ENCODE measurements at regions not wholly inside any gene's neighbourhood (a gene's known extent, or its start where the extent isn't known, plus 50 kb on each side); places are given as distances from the start of the nearest gene placed in this dataset.

DNA sequence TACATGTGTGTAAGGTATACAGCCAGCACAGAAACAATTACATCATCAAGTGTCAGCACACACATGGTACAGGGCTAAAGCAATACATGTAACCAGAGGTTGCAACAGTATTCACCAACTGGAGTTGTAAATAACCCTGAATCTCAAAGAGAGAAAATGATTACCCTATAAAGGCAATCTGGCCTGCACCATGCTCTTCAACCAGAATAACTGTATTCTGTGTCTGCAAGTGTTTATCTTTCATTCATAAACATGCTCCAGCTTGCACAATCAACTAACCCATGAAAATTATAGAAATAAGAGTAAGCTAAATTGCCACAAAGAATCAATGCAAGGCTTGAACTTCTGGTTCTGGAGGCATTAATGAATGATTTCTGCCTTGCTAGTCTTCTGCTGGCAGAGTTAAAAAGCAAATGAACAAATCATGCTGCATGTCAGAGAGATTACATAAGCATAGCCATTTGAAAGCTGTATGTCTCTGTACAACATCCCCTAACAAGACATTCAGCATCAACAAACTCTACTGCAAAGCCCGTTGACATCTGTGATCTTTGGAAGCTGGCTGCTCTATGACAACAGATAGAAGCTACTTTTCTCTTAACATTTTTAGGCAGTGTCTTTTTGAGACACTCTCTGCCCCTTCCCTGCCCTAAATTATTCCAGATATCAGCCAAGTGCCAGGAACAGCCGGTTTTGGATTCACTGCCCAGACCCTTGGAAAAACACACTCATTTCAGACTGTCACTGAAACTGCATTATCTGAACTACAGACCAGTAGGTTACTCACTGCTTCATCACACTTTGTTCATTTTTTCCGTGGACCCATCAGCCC is 871.0 kb downstream of the OTOL1 start:
- TF ChIP-seq BRF1 (IDR thresholded peaks at IDR 0.05; ENCODE audit: borderline replicate concordance, extremely low read depth, insufficient read length), result no peak
- TF ChIP-seq ATF1 (CRISPR knock-in tag; IDR thresholded peaks at IDR 0.05), result no peak
- no peak for TF ChIP-seq ATF1 (tag; IDR thresholded peaks at IDR 0.05)
- TF ChIP-seq FOXM1 (IDR thresholded peaks at IDR 0.05; ENCODE audit: low read depth), result no peak
- TF ChIP-seq FOXM1 (CRISPR knock-in tag; IDR thresholded peaks at IDR 0.05; ENCODE audit: low read depth), result no peak
- no peak for TF ChIP-seq KLF13 (tag; IDR thresholded peaks at IDR 0.05; ENCODE audit: borderline replicate concordance, low read depth)
- TF ChIP-seq ZFX (CRISPR knock-in tag; IDR thresholded peaks at IDR 0.05), result no peak
- TF ChIP-seq, protein P1, sequence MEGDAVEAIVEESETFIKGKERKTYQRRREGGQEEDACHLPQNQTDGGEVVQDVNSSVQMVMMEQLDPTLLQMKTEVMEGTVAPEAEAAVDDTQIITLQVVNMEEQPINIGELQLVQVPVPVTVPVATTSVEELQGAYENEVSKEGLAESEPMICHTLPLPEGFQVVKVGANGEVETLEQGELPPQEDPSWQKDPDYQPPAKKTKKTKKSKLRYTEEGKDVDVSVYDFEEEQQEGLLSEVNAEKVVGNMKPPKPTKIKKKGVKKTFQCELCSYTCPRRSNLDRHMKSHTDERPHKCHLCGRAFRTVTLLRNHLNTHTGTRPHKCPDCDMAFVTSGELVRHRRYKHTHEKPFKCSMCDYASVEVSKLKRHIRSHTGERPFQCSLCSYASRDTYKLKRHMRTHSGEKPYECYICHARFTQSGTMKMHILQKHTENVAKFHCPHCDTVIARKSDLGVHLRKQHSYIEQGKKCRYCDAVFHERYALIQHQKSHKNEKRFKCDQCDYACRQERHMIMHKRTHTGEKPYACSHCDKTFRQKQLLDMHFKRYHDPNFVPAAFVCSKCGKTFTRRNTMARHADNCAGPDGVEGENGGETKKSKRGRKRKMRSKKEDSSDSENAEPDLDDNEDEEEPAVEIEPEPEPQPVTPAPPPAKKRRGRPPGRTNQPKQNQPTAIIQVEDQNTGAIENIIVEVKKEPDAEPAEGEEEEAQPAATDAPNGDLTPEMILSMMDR (IDR thresholded peaks at IDR 0.05 in 2 of 3, conservative IDR thresholded peaks at IDR 0.05 in 1 of 3; ENCODE audit: insufficient read depth in 2 of 3, low read depth in 1 of 3, low read length in 3 of 3), result no peak
- TF ChIP-seq EZH2 (IDR thresholded peaks at IDR 0.05; ENCODE audit: borderline replicate concordance, low read depth, low read length), result no peak
- TF ChIP-seq, protein P2, sequence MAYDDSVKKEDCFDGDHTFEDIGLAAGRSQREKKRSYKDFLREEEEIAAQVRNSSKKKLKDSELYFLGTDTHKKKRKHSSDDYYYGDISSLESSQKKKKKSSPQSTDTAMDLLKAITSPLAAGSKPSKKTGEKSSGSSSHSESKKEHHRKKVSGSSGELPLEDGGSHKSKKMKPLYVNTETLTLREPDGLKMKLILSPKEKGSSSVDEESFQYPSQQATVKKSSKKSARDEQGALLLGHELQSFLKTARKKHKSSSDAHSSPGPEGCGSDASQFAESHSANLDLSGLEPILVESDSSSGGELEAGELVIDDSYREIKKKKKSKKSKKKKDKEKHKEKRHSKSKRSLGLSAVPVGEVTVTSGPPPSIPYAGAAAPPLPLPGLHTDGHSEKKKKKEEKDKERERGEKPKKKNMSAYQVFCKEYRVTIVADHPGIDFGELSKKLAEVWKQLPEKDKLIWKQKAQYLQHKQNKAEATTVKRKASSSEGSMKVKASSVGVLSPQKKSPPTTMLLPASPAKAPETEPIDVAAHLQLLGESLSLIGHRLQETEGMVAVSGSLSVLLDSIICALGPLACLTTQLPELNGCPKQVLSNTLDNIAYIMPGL (CRISPR knock-in tag; IDR thresholded peaks at IDR 0.05), result no peak
- no peak for TF ChIP-seq ATF4 (CRISPR knock-in tag; IDR thresholded peaks at IDR 0.05)
- TF ChIP-seq PTRF (tag; IDR thresholded peaks at IDR 0.05), result no peak
- TF ChIP-seq FOSL1 (tag; conservative IDR thresholded peaks at IDR 0.05), result no peak
- no peak for TF ChIP-seq POLR2A (conservative IDR thresholded peaks at IDR 0.05)
- no peak for TF ChIP-seq ZNF695 (CRISPR knock-in tag; IDR thresholded peaks at IDR 0.05)
- TF ChIP-seq DEAF1 (CRISPR knock-in tag; IDR thresholded peaks at IDR 0.05), result no peak
